MCF 10A (cell line): ENCODE measurements at regions not wholly inside any gene's neighbourhood (a gene's known extent, or its start where the extent isn't known, plus 50 kb on each side); places are given as distances from the start of the nearest gene placed in this dataset.
A peak's percentile ranks its signal among the peaks of the same experiment; 100 is the strongest.

Experiments used
- BruUV-seq: library from RNA; stranded (reverse); fragments of 400-500 nt; replicated peaks from 2 replicates; lab custom pipeline; 2021; lab: Mats Ljungman, UMichigan
- CTCF ChIA-PET: fragments of 300-600 bp; sonication (Branson Sonifier 250); formaldehyde crosslinking; extraction: SDS; loops from one replicate; lab custom pipeline; 2021; ENCODE audit warnings: antibody characterized with exemption, inconsistent platforms; lab: Yijun Ruan, JAX
- POLR2A ChIA-PET: fragments of 300-600, 350-650 bp; sonication (Branson Sonifier 250); formaldehyde crosslinking; extraction: SDS; loops from one replicate; lab custom pipeline; 2020; ENCODE audit warnings: antibody characterized with exemption, inconsistent platforms; lab: Yijun Ruan, JAX
- DNase-seq: peaks from one replicate; pipeline ENCODE4 v3.0.0-alpha.2; 2018; ENCODE audit not compliant: unreplicated experiment
- H3K27ac Mint-ChIP-seq: one replicate; pipeline ENCODE4 v1.8.0; 2022; ENCODE audit warnings: mild to moderate bottlenecking, low read depth, mixed read lengths; ENCODE audit not compliant: unreplicated experiment
- H3K27me3 Mint-ChIP-seq: one replicate; pipeline ENCODE4 v1.8.0; 2022; ENCODE audit warnings: mixed read lengths; ENCODE audit not compliant: insufficient read depth, unreplicated experiment
- H3K36me3 Mint-ChIP-seq: one replicate; pipeline ENCODE4 v1.8.0; 2022; ENCODE audit warnings: mild to moderate bottlenecking, moderate library complexity, mixed read lengths; ENCODE audit not compliant: insufficient read depth, unreplicated experiment
- H3K4me1 Mint-ChIP-seq: one replicate; pipeline ENCODE4 v1.8.0; 2022; ENCODE audit warnings: mixed read lengths; ENCODE audit not compliant: insufficient read depth, unreplicated experiment
- H3K4me3 Mint-ChIP-seq: one replicate; pipeline ENCODE4 v1.8.0; 2022; ENCODE audit warnings: mild to moderate bottlenecking, moderate library complexity, mixed read lengths; ENCODE audit not compliant: unreplicated experiment
- H3K9me3 Mint-ChIP-seq: one replicate; pipeline ENCODE4 v1.8.0; 2022; ENCODE audit warnings: mixed read lengths; ENCODE audit not compliant: unreplicated experiment
- intact Hi-C: fragments of 100-400 bp; cut with micrococcal nuclease; formaldehyde crosslinking; loops from 2 replicates; pipeline ENCODE4 v1.14.1; 2022
- TF ChIP-seq, protein P1 (sequence below): fragments of 200-600 bp; IDR thresholded peaks from one replicate; pipeline ENCODE4 v1.8.0; 2022; ENCODE audit warnings: antibody characterized with exemption, mild to moderate bottlenecking; ENCODE audit not compliant: unreplicated experiment

DNA sequence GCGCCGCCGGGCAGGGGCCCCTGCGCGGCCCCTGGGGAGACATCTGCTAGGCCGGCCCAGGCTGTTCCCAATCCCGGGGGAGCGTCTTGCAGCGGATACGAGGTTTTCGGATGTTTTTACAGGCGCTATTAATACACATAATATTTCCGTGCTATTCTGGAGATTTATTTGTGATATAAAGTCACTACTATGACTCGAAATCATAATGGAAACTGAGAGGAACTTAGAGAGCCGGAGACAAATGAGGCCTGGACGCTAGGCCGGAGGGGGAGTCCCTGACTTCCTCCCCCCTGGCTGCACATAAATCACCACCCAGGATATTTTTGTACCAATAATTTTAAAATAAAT is 91.7 kb upstream of the ANO1 start:
- TF ChIP-seq, protein P1, sequence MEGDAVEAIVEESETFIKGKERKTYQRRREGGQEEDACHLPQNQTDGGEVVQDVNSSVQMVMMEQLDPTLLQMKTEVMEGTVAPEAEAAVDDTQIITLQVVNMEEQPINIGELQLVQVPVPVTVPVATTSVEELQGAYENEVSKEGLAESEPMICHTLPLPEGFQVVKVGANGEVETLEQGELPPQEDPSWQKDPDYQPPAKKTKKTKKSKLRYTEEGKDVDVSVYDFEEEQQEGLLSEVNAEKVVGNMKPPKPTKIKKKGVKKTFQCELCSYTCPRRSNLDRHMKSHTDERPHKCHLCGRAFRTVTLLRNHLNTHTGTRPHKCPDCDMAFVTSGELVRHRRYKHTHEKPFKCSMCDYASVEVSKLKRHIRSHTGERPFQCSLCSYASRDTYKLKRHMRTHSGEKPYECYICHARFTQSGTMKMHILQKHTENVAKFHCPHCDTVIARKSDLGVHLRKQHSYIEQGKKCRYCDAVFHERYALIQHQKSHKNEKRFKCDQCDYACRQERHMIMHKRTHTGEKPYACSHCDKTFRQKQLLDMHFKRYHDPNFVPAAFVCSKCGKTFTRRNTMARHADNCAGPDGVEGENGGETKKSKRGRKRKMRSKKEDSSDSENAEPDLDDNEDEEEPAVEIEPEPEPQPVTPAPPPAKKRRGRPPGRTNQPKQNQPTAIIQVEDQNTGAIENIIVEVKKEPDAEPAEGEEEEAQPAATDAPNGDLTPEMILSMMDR = no peak
- H3K4me3 Mint-ChIP-seq = no peak overlapping the region
- H3K27ac Mint-ChIP-seq = no peak overlapping the region
- peaks cover 55% of the 10 kb centered on the region for H3K27me3 Mint-ChIP-seq
- ChIA-PET CTCF (interaction anchor here (0.7 kb wide), 1 partner anchor 161 kb away, joined by 4 read pairs; no protein-coding TSS in a partner anchor), POLR2A (no interaction called here)
- no peak for DNase-seq
- no TSS peak for BruUV-seq
- intact Hi-C loops = no loop called here
- no peaks in the 10 kb centered on the region for H3K4me1 Mint-ChIP-seq
- H3K9me3 Mint-ChIP-seq = no peaks in the 10 kb centered on the region
- H3K36me3 Mint-ChIP-seq = no peaks in the 10 kb centered on the region

DNA sequence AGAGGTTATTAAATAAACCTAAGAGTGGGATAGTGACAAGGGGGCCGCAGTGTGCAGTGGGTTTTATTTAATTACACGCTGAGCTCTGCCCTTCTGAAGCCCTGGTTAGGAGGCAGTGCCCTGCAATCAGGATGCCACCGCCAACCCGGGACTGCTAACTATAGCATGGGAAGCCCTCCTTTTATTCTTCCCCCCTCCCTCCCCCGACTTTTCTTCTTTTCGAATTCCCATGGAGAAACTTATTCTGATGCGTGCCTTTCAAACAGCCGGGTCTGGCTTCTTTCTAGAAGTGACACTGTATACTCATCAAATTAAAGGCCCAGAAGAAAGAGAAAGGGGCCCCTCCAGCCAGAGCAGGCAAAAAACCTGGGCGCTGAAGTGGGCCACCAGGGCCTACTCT is 91.3 kb upstream of the ANO1 start:
- H3K4me3 Mint-ChIP-seq = no peak overlapping the region
- TF ChIP-seq, protein P1 = no peak
- H3K27me3 Mint-ChIP-seq = peaks cover 55% of the 10 kb centered on the region
- no peaks in the 10 kb centered on the region for H3K9me3 Mint-ChIP-seq
- intact Hi-C loops = no loop called here
- CTCF ChIA-PET = no interaction called here
- DNase-seq = no peak
- no TSS peak for BruUV-seq
- H3K4me1 Mint-ChIP-seq = no peaks in the 10 kb centered on the region
- H3K36me3 Mint-ChIP-seq = no peaks in the 10 kb centered on the region
- POLR2A ChIA-PET = no interaction called here
- H3K27ac Mint-ChIP-seq = no peak overlapping the region

DNA sequence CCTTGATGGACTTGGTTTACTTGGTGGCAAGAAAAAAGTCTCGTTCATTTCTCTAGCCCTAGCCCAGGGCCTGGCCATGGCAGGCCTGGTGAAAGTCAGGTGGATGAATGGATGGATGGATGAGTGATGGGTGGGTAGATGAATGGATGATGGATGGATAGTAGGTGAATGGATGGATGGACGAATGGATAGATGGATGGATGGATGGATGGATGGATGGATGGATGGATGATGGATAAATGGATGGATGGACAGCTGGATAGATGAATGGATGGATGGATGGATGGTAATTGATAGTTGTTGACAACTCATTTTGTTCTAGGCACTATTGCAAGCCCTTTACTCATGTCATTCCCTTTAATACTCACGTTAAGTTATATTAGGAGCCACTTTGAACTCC is 86.1 kb upstream of the ANO1 start:
- Mint-ChIP-seq H3K4me1 (peaks cover 10% of the 10 kb centered on the region), H3K36me3 (no peaks in the 10 kb centered on the region), H3K4me3 (no peak overlapping the region), H3K9me3 (peaks cover 11% of the 10 kb centered on the region), H3K27me3 (peaks cover 33% of the 10 kb centered on the region), H3K27ac (no peak overlapping the region)
- no TSS peak for BruUV-seq
- TF ChIP-seq, protein P1 = no peak
- ChIA-PET POLR2A (no interaction called here), CTCF (no interaction called here)
- intact Hi-C loops = no loop called here
- no peak for DNase-seq

DNA sequence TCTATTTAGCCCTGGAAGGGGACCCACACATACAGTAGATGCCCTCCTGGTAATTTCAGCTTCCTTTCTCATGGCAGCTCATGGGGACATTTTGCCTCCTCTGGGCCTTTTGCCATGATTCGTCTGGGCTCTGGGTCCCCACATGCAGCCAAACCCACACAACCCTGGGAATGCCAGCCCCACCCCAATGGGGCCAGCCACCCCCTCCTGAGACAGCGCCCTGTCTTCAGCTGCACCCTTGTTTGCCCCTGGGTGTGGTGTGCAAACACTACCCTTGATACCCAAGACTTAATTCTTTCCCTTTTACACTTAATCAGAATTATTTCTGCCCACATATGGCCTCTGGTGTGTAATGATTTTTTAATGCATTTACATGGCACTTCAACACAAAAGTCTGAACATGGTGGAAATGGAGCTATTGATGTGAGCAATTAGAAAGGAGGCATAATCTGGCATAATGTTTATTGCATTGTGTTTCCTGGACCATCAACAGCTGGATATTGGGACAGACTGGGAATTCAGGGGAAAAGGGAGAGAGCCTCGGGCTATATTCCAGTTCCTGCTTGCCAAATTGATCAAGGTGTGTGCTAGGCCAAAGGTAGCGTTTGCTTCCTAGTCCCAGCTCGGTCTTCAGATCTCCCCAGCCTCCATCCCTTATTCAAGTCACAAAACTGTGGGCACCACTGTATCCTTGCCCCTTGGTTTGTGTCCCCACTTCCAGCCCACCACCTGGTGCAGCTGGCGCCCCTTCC is 85.0 kb upstream of the ANO1 start:
- no peaks in the 10 kb centered on the region for H3K36me3 Mint-ChIP-seq
- H3K9me3 Mint-ChIP-seq = peaks cover 11% of the 10 kb centered on the region
- peaks cover 22% of the 10 kb centered on the region for H3K27me3 Mint-ChIP-seq
- peaks cover 10% of the 10 kb centered on the region for H3K4me1 Mint-ChIP-seq
- intact Hi-C loops = no loop called here
- TF ChIP-seq, protein P1 = no peak
- no peak overlapping the region for H3K27ac Mint-ChIP-seq
- peak; percentile 13 for DNase-seq
- ChIA-PET POLR2A (no interaction called here), CTCF (no interaction called here)
- H3K4me3 Mint-ChIP-seq = no peak overlapping the region
- BruUV-seq = no TSS peak
